Kidney (tissue), 13 donors: ENCODE measurements at regions not wholly inside any gene's neighbourhood (a gene's known extent, or its start where the extent isn't known, plus 50 kb on each side); places are given as distances from the start of the nearest gene placed in this dataset.

Experiments
- DNase-seq, 5 donors: peaks; one replicate each; pipeline ENCODE4 v3.0.0-alpha.2; 2013 to 2020
- FAIRE-seq: peaks from 2 replicates; lab custom pipeline; 2012; peaks lifted over from hg19 to GRCh38; lab: Jason Lieb, UNC
- H3K27ac ChIP-seq, 2 donors: one replicate each; pipeline ENCODE4 v1.7.0; 2013; ENCODE audit warnings: low read depth in 2 of 2, low read length in 2 of 2, inconsistent platforms in 1 of 2
- H3K27me3 ChIP-seq: one replicate; pipeline ENCODE4 v1.7.1; 2013; ENCODE audit warnings: low read length, inconsistent platforms; ENCODE audit not compliant: control insufficient read depth, insufficient read depth
- H3K36me3 ChIP-seq, 3 donors: one replicate each; pipeline versions ENCODE4 v1.7.0 to v1.7.1; 2013; ENCODE audit warnings: low read length in 3 of 3, control low read depth in 1 of 3, inconsistent platforms in 1 of 3; ENCODE audit not compliant: insufficient read depth in 3 of 3, control insufficient read depth in 2 of 3
- H3K4me1 ChIP-seq, 3 donors: one replicate each; pipeline versions ENCODE4 v1.7.0 to v1.7.1; 2013; ENCODE audit warnings: low read length in 3 of 3, inconsistent platforms in 1 of 3, low read depth in 1 of 3; ENCODE audit not compliant: control insufficient read depth in 2 of 3, insufficient read depth in 2 of 3
- H3K4me3 ChIP-seq, 3 donors: one replicate each; pipeline versions ENCODE4 v1.7.0 to v1.8.1; 2013; ENCODE audit warnings: low read length in 3 of 3, control low read depth in 1 of 3, inconsistent platforms in 1 of 3
- H3K9ac ChIP-seq, 3 donors: one replicate each; pipeline versions ENCODE4 v1.7.0 to v1.7.1; 2013; ENCODE audit warnings: low read length in 3 of 3, control low read depth in 1 of 3, inconsistent platforms in 1 of 3
- H3K9me3 ChIP-seq, 3 donors: one replicate each; pipeline versions ENCODE4 v1.7.0 to v1.7.1; 2013; ENCODE audit warnings: low read length in 3 of 3, control low read depth in 1 of 3, inconsistent platforms in 1 of 3; ENCODE audit not compliant: control insufficient read depth in 2 of 3, insufficient read depth in 1 of 3
- intact Hi-C: fragments of 100-400 bp; cut with DNase I; formaldehyde crosslinking; loops from one replicate; pipeline ENCODE4 v1.11.1; 2022
- TF ChIP-seq, protein P1 (sequence below): IDR thresholded peaks from 3 replicates; pipeline ENCODE4 v1.5.1; 2012; ENCODE audit warnings: mild to moderate bottlenecking, moderate library complexity, borderline replicate concordance; ENCODE audit not compliant: insufficient read depth; ENCODE audit errors: extremely low read depth
- donor health status: control.
- donor health status: control.
- donor health status: control.
- donor health status: control.
- donor health status: control.
- donor health status: DM: yes; HTN: yes; CAD: no.
- donor health status: Normal renal cell carcinoma (clear cell type).

DNA sequence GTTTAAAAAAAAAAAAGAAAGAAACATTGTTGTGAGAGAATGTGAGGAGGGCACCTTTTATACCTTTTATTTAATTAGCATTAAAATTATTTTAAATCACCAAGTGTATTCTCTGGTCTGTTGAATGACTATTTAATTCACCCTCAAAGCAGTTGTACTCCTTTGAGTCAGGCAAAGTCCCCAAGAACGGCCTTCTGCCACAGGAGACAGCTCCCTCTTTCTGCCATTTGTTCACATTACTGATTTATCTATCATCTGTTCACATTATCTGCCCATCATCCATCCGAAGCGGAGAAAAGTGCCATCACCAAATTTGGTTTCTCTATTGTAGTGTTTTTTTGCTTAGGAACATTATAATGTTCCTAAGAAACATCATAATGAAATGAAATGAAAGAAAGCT lies 240.7 kb upstream of the DPP10 start:
- intact Hi-C loops = no loop called here
- no peak for FAIRE-seq

DNA sequence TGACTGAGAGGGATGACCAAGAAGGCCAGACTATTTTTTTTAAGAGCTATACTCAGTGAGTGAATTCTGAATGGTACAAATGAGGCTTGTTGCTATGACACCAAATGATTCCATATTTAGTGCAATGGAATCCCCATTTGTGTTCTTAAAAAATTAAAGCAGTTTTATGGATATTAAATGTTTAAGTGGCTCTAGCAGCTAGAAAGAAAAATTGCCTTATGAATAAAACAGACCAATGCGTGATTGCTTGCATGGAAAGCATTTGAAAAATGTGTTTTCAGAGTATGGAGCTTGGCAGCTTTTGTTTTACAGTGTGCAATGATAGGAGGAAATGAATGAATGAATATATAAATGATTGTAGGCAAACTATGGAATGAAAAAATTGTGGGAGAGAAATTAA lies 238.8 kb upstream of the DPP10 start:
- H3K4me3 ChIP-seq = no peak overlapping the region
- intact Hi-C loops = no loop called here
- no peak for DNase-seq

More for the DNA sequence above, 240.7 kb upstream of the DPP10 start:
- TF ChIP-seq, protein P1, sequence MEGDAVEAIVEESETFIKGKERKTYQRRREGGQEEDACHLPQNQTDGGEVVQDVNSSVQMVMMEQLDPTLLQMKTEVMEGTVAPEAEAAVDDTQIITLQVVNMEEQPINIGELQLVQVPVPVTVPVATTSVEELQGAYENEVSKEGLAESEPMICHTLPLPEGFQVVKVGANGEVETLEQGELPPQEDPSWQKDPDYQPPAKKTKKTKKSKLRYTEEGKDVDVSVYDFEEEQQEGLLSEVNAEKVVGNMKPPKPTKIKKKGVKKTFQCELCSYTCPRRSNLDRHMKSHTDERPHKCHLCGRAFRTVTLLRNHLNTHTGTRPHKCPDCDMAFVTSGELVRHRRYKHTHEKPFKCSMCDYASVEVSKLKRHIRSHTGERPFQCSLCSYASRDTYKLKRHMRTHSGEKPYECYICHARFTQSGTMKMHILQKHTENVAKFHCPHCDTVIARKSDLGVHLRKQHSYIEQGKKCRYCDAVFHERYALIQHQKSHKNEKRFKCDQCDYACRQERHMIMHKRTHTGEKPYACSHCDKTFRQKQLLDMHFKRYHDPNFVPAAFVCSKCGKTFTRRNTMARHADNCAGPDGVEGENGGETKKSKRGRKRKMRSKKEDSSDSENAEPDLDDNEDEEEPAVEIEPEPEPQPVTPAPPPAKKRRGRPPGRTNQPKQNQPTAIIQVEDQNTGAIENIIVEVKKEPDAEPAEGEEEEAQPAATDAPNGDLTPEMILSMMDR = no peak
- H3K4me3 ChIP-seq = no peak overlapping the region
- no peak overlapping the region for H3K27ac ChIP-seq
- no peak for DNase-seq
- H3K36me3 ChIP-seq = no peaks in the 10 kb centered on the region
- no peaks in the 10 kb centered on the region for H3K9me3 ChIP-seq
- no peaks in the 10 kb centered on the region for H3K27me3 ChIP-seq
- H3K4me1 ChIP-seq = no peaks in the 10 kb centered on the region
- no peak overlapping the region for H3K9ac ChIP-seq

DNA sequence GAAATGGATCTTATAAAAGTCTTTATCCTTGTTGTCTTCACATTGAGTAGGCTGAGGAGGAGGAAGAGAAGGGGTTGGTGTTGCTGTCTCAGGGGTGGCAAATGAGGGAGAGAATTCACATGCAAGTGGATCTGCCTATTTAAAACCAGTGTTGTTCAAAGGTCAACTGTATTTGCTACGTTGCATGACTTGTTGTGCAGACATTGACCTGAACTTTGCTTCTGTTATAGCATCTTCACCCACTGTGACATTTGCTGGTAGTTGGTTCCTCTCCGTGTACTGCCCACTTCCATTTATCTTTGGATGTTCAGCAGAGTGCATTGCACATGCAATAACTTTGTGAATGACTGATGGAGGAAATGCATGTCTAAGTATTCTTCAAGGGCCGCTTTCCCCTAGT lies 228.6 kb upstream of the DPP10 start:
- Histone ChIP-seq H3K9ac (no peak overlapping the region), H3K27ac (no peak overlapping the region), H3K9me3 (no peaks in the 10 kb centered on the region), H3K36me3 (no peaks in the 10 kb centered on the region), H3K27me3 (no peaks in the 10 kb centered on the region), H3K4me3 (no peak overlapping the region), H3K4me1 (no peaks in the 10 kb centered on the region)
- TF ChIP-seq, protein P1 = no peak
- no peak for DNase-seq
- no peak for FAIRE-seq
- intact Hi-C loops = no loop called here

More for the DNA sequence above, 238.8 kb upstream of the DPP10 start:
- no peak for FAIRE-seq
- Histone ChIP-seq H3K9ac (no peak overlapping the region), H3K9me3 (no peaks in the 10 kb centered on the region), H3K27me3 (no peaks in the 10 kb centered on the region), H3K36me3 (no peaks in the 10 kb centered on the region), H3K27ac (no peak overlapping the region), H3K4me1 (no peaks in the 10 kb centered on the region)
- TF ChIP-seq, protein P1 = no peak

DNA sequence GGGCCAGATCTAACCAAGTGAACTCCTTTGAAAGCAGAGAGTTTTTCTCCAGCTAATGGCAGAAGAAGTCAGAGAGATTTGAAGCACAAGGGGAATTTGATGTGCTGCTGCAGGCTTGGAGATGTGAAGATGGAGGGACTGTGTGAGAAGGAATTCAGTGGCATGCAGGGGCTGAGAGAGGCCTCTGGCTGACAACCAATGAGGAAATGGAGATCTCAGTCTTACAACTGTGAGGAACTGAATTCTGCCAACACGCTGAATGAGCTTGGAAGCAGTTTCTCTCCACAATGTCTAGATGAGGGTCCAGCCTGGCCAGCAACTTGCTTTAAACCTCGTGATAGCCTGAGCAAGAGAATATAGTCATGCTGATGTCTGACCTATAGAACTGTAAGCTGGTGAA lies 224.1 kb upstream of the DPP10 start:
- no peaks in the 10 kb centered on the region for H3K9me3 ChIP-seq
- no peaks in the 10 kb centered on the region for H3K36me3 ChIP-seq
- TF ChIP-seq, protein P1 = no peak
- intact Hi-C loops = no loop called here
- DNase-seq (peak in 1 of 5 donors; percentile 4), FAIRE-seq (no peak)
- no peaks in the 10 kb centered on the region for H3K27me3 ChIP-seq
- no peak overlapping the region for H3K9ac ChIP-seq
- no peaks in the 10 kb centered on the region for H3K4me1 ChIP-seq
- H3K27ac ChIP-seq = no peak overlapping the region
- H3K4me3 ChIP-seq = no peak overlapping the region
